ENCODE measurements at regions not wholly inside any gene's neighbourhood (a gene's known extent, or its start where the extent isn't known, plus 50 kb on each side); places are given as distances from the start of the nearest gene placed in this dataset.

GRCh38 chr16:22683258-22683657 lies 130.7 kb upstream of the HS3ST2 start:
- TF ChIP-seq POLR2AphosphoS5 (IDR thresholded peaks at IDR 0.05; ENCODE audit: low read depth, low read length) (no peak), SIN3A (IDR thresholded peaks at IDR 0.05; ENCODE audit: borderline replicate concordance, insufficient read depth, low read length) (no peak), TAF1 (IDR thresholded peaks at IDR 0.05; ENCODE audit: borderline replicate concordance, insufficient read depth, low read length) (no peak), FOXP2 (optimal IDR thresholded peaks at IDR 0.05; ENCODE audit: borderline replicate concordance, extremely low read depth, extremely low read length, insufficient read depth) (no peak)
- TF ChIP-seq, protein P1, sequence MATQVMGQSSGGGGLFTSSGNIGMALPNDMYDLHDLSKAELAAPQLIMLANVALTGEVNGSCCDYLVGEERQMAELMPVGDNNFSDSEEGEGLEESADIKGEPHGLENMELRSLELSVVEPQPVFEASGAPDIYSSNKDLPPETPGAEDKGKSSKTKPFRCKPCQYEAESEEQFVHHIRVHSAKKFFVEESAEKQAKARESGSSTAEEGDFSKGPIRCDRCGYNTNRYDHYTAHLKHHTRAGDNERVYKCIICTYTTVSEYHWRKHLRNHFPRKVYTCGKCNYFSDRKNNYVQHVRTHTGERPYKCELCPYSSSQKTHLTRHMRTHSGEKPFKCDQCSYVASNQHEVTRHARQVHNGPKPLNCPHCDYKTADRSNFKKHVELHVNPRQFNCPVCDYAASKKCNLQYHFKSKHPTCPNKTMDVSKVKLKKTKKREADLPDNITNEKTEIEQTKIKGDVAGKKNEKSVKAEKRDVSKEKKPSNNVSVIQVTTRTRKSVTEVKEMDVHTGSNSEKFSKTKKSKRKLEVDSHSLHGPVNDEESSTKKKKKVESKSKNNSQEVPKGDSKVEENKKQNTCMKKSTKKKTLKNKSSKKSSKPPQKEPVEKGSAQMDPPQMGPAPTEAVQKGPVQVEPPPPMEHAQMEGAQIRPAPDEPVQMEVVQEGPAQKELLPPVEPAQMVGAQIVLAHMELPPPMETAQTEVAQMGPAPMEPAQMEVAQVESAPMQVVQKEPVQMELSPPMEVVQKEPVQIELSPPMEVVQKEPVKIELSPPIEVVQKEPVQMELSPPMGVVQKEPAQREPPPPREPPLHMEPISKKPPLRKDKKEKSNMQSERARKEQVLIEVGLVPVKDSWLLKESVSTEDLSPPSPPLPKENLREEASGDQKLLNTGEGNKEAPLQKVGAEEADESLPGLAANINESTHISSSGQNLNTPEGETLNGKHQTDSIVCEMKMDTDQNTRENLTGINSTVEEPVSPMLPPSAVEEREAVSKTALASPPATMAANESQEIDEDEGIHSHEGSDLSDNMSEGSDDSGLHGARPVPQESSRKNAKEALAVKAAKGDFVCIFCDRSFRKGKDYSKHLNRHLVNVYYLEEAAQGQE (IDR thresholded peaks at IDR 0.05; ENCODE audit: insufficient read depth in 1 of 2, low read depth in 2 of 2, low read length in 2 of 2): no peak
